Hematopoietic multipotent progenitor cell treated with erythropoietin and hydrocortisone succinate and interleukin-3 and kit ligand, for 8 days (in vitro differentiated cells): ENCODE measurements at regions not wholly inside any gene's neighbourhood (a gene's known extent, or its start where the extent isn't known, plus 50 kb on each side); places are given as distances from the start of the nearest gene placed in this dataset.
A peak's percentile ranks its signal among the peaks of the same experiment; 100 is the strongest.
"Not testable (repeated sequence)": the region's sequence is repeated elsewhere in the genome, so short reads cannot be mapped to it uniquely, and the experiment has no call there.

ENCODE experiments used
- DNase-seq: peaks from one replicate; pipeline ENCODE4 v3.0.0-alpha.2; 2015

DNA sequence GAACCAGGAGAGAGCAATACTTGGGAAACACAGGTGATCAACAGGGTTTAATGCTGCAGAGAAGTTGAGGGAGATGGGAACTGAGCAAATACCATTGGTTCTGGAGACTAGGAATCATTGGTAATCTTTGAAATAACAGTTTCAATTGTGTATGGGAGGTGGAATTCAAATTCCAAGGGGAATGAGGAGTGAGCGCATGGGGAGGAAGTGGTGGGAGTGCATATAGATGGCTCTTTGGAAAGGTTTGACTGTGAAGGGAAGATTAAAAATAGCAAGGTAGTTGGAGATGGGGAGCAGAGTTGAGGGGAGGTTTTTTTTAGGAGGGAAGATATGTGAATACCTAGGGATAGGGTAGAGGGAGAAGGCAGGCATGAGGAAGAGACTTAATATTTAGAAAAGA is 51.1 kb upstream of the ROPN1 start:
- DNase-seq, result no peak

DNA sequence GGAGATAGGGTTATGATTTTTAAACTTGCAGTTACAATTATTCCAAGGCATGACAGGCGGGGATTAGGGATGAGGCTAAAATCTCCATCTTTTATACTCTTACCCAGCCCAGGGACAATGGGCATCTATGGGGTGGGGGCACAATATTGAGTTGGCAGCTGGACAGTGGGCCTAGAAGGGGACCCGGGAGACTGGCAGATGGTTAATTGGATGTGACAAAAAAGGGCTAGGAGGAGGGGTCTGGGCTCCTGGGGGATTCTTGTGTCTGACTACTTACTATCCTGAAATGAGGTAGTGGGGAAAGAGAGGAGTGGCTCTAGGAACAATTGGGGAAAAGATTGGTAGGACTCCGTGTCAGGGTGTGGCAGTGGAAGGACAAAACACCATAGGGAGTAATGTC is 53.0 kb upstream of the ROPN1 start:
- no peak for DNase-seq

DNA sequence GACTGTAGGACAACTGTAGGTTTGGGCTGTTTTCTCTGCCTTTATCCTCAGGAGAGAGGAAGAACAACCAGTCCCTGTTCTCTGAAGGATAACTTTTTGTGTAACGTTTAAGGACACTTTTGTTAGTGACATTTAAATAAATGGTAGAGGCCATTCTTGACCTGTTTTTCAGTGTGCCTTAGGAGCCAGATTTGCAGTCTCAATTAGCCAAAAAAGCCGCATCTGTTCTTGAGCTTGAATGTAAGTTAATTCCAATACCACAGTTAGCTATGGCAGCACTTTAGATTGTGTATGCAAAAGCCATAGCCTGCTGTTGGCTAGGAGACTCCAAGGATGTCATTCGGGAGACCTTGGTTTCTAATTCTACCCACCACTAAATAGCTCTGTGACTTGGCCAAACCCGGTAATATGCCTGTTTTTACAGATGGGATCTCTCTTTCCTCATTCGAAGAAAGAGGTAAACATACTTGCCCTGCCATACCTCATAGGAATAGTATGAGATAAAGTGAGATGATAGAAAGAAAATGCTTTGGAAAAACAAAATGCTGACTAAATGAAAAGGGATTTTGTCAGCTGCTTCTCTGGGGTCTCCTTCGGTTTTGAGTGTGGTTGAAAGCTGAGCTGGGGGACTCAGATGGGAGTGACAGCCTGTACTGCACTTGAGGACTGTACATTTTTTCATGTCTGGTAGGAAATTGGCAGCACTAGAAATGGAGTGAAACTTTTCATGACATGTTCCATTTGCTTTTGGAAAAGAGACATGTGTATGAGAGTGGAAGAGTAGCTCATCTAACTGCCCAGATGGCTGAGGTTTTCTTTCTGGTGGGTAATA is 57.3 kb upstream of the ROPN1 start:
- no peak for DNase-seq

DNA sequence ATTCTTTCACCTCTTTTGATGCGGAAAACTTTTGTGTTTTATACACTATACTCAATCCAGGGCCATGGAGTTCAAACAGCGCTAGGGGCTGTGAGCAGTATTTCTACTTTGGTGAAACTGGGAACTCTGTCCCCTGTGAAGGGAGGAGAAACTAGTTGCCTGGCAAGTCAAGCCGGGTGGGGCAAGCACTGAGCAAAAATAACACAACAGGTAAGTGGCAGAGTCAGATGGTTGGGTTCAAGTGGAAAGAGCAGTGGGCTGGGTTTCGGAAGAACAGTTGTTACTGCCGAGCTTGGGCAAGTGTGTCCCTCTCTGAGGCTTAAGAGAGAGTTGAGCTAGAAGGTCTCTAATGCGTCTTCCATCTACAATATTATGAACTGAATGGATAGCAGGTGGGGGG is 59.7 kb upstream of the ROPN1 start:
- no peak for DNase-seq

DNA sequence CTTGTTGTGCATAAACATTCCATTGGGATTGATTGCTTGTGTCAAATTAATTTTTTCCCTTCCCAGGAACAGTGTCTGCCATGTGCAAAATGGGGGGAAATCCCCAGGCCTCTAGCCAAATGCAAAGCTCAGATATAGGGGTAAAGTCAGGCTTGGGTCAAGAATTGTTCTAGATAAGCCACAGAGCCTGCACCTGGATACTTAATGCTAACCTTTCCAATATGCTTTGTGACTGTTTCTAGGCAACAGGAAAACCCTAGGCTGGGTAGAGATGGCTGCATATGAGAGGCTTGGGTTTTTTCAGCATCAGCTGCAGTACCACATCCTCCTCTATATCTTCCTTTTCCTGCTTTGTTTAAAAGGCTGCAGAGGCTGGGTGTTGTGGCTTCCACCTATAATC is 61.9 kb upstream of the ROPN1 start:
- no peak for DNase-seq

DNA sequence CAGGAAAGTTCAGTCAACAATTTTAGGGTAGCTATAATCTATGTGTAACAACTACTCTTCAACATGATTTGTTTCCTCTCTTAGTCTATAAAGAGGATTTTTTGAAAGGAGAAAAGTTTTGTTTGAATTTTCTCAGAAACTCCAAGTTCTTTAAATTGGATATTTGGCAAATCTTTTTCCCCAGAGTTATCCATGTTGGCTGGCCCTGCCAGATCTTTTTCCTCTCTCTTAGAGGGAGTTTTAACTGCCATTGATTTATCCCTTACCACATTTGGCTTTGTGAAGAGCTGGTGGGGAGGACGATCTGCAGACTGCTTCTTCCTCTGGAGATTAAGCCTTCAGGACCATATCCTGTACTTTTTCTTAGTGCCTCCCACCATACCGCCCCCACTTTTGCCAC is 64.9 kb upstream of the ROPN1 start:
- DNase-seq, result no peak

DNA sequence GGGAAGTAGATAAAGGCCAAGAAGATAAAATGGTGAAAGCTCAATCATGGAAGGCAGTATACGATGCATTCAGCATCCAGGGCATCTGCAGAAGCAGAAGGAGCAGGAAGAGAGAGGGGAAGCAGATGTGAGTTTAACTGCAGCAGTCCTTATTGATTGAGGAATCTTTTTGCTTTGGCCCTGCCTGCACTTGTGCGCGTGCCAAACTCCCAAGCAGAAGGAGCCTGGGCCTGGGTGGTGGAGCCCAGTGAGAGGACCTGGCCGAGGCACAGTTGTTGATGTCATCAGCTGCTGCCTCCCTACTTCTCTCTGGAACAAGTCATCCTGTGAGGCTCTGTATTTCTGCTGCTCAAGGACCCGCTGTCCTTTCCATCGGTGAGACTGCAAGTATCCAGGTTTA is 65.5 kb upstream of the ROPN1 start:
- DNase-seq, result no peak

DNA sequence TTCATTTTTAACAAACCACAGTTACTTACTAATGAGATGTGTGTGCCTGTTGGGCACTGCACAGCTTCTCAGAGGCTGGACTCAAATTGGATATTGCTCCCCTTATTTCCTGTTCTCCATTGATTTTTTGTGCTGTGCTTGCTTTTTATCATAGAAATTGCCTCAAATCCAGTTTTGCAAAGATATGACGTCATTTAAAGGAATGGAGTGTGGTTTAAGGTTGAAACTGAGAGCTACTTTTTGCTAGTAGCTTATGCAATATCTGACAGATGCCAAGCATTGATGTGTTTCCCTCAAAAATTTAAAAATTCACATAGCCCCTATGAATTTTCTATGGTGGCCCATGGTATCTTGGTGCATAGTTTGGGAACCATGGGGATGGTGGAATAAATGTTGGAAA is 67.7 kb upstream of the ROPN1 start:
- DNase-seq, result no peak

DNA sequence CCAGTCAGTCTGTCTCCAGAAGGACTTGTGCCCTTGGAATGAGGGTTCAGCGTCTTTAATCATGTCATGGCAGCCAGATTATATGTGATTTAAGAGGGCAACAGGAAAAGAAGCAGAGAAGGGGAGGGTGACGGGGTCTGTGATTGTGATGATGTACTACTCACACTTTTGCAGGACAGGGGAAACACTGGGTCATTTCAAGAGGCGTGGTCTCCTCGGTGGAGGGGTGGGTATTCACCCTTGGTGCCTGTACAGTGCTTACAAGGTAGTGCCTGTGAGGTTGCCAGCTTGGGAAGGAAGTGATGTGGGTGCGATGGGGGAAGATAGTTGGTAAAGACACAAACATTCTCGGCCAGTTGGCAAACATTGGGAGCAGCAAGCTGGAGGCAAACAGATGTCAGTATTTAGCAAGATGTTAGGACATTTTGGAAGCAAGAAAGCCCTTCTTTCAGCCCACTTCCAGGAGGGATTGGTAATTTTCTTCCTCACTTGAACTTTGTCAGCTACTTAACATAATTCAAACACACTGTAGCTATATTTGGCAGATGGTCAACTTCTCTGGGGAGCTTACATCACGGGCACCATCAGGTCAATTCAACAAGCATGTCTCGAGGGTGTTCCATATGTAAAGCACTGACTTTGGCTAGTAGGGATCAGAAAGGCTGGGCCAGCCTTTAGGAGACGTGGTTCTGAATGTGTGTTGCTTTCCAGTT is 71.4 kb upstream of the ROPN1 start:
- DNase-seq, result no peak

DNA sequence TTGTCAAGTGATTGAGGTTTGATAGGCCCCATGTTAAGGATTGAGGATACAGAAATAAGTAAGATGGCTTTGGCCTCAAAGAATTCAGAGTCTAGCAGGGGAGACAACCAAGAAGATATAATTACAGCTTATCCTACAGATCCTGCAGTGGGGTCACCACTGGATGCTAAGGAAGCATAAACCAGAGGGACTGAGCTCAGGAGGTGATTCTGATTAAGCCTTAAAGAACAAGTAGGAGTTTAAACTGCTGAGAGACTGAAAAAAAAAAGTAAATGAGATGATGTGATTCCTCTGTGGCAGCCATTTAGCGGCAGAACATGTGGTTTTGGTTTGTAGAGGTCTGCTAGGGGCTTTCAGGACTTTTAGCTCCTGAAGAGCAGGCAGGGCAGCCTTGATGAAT is 72.1 kb upstream of the ROPN1 start:
- DNase-seq, result no peak

DNA sequence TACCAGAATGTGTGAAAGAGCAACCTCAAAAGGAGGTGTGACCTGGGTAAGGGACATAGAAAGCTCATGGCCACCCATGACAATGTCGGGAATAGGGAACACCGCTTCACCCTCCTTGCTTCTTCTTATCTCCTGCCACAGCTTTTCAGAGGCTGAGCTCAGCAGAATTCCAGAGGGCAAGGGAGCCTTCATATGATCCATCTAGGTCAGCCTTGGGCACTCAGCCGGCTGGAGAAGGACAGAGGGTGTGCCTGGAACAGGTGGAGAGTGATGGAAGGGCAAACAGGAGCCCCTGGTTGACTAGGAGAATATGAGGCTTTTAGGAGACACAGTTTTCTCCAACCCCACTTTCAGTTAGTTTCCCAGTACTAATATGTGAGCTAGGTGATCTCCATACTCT is 74.6 kb upstream of the ROPN1 start:
- not testable (repeated sequence) for DNase-seq

DNA sequence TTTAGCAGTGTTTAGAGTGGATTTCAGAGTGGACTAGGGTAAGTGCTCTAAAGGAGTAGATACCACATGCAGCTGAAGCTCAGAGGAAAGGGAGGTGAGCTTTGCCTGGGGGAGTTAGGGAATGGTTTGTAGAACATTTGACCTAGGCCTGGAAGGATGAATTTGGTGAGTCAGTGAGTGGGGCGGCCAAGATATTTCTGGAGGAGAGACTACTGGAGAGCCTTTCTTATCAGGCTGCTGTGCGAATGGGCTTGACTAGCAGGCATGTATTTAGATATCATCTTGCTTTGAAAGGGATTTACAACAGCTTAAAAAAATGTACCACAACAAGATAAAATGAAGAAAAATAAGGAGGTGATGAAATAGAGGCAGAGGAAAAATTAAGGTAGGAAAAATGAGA is 77.8 kb upstream of the ROPN1 start:
- DNase-seq, result not testable (repeated sequence)

DNA sequence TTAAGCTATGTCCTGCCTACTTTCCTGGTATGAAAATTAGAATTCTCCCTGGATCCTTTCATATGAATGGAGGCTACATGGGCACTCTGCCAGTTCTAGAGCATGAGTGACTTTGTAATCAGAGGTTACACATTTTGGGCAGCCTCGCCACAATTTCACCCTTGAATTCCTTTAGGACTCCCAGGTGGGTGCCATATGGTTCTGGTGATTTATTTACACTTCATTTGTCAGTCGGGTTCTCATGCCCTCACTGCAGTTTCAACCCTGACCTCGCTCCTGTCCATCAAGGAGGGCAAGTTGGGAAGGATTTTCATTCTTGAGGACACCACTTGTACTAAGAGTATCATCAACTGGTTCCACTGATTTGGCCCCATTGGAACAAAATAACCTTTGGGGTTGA is 83.2 kb upstream of the ROPN1 start:
- not testable (repeated sequence) for DNase-seq

DNA sequence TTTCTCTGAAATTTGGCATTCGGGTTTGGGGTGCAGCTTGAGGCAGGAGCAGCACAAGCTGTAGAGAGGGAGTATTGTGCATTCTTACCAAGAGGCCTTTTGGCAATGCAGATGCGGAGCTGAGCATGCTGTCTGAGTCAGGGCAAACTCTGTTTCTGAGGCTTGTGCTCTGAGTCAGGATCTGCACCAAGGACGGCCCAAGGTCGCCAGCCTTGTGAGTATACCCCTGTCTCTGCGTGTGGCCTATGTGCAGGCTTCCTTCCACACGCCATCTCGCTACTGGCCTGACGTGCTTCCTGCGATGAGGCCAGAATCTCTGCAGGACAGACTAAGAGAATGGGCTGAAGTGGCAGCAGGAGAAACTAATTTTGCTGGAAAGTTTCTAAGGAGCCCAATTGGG is 83.8 kb upstream of the ROPN1 start:
- no peak for DNase-seq

DNA sequence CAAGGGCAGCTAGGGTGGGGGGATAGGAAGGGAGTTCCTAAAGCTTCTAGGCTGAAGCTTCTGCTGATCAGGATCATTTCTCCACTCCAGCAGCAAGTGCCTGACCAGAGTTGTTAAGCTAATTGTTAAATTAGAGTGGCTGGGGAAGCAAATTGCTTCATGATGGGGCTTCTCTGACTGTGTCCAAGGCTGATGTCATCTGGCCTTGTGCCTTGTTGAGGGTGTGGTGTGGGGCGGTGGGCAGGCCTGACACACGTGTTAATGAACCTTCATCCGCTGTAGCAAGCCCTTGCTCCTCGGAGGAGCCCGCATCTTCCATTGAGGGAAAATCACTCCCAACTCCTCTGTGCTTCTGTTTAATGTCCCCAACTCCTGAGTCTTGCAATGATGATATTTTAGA is 84.3 kb upstream of the ROPN1 start:
- DNase-seq, result no peak

DNA sequence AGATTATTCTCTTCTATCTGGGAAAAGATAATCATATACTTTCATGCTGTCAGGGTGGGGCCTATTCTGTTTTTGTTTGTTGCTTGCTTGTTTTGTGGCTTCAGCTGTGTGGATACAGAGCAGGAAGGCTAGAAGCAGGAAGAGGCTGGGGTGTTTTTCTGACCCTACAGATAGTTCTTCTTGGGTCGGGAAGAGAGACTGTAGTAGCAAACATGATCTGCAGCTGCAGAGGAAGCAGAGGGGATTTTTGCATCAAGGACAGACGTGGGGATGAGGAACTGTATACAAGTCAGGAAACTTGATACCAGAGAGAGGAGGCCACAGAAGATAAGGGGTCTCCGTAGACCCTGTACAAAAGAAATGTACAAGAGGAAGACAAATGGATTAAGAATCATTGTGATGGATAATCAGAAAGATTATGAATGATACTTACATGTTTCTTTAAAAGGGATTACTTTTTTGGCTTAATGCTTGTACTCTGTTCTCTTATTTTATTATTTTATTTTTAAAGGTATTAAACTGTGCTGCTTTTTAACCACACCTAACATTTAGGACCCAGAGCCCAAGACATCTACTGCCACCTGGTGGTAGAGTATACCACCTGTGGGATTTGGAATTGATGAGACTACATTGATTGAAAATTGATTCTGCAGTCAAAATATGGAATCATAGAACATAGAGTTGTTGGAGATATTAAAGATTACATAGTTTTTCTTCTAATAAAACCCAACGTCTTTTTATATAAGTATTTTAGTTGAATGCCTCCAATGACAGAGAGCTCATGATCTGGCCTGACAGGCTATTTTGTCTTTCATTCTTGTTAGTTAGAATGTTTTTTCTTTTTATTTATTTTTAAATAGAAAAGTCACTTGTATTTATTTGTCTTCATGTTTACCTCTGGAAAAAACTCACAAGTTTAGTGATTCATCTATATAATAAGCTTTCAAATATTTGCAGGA is 87.3 kb upstream of the ROPN1 start:
- peak; percentile 56 for DNase-seq

DNA sequence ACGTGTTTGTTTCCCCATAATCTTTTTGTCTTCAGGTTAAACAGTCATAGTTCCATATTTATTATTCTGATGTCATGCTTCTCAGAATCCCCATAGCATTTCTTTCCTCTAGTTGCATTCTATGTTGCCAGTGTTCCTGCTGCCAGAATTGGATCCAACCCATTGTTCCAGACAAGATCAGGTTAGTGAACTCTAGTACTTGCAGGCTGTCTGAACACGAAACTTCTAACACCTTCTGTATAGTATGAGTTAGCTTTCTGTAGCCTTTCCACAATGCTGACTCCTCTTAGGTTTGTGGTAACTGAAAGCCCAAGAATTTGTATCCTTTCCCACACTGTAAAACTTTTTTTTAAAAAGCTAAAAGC is 88.0 kb upstream of the ROPN1 start:
- DNase-seq, result no peak

DNA sequence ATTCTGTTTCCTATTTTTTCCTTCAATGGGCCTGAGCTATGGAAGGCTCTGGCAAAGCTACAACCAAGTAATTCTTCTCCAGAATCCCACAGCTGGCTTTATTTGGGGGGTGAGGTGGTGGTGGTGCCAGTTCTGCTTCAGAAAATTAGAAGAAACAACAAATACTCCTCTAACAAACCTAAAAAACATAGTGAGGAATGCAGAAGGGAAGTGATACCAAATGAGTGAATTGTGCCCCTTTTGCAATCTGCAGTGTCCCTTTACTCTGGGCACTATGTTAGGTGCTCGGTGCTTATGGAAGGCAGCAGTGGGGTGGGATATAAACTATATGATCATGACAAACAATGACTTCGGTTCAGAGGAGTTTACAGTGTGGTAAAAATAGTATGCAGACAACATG is 90.4 kb upstream of the ROPN1 start:
- no peak for DNase-seq

DNA sequence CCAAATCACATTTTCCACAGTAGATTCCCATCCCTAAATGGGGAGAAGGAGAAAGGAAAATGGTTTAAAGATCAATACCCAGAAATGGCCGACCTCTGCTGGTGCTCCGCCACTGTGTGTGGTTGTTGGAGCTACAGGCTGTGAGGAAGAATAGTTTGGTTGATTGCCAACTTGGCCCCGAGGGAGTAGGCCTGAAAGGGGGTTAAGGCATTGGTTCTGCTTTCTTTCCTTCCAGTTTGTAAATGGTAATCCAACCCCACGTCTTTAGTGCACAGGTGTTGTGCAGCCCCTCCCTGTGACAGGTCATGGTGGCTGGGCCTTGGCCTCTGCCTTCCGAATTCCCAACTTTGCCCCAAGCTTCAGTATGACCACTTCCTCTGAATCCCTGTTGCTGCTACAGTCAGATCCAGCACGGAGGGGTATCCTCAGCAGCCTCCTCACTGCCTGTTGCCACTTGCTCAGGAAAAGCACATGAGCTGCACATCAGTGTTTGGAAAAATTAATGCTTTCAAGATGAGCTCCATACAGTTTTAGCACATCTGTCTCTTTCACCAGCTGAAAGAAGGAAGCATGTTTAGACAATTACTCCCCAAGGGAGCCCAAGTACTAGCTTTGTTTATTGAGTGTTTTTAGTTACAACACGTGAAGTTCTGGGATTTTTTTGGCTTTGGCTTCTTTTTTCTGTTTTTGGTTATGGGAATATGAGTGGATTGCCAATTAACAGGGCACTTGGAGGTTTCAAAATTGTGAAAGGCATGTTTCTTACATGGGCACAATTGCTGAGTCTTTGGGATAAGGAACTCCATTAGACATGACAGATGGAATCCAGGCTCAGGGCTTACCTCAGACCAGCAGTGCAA is 92.3 kb upstream of the ROPN1 start:
- DNase-seq, result no peak

DNA sequence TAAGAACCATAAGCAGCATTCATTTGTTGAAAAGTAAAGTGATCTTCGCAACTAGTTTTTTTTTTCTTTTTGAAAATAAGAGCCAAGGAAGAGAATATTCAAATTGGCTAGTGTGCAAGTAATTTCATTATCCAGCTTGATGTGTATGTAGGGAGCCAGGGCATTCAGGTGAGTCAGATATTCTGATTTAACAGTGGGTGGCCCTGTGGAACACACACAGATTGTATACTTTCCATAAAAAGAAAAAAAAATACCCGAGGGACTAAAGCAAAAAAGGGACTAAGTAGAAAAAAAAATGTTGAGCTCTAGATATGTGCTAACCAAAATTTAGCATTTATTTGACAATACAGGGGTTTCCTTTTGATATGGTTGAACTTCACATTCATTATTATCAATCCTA is 96.9 kb upstream of the ROPN1 start:
- DNase-seq, result no peak

DNA sequence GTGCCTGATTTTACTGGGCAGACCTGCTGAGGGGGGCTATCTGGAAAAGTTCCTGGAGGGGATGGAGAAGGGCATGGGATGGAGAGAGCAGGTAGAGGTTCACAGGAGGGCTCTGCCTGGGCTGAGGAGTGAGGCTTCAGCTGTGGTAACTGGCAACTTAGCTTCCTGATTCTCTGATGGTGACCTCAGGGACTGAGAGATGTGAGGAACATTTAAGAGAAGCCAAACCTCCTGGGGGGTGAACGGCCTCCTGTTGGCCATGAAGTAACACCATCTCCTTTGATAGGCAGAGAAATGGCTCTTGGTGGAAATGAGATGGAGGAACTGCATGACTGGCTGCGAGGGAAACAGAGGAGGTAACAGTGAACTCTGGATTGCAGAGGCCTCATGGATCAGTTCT is 97.3 kb upstream of the ROPN1 start:
- DNase-seq, result no peak

DNA sequence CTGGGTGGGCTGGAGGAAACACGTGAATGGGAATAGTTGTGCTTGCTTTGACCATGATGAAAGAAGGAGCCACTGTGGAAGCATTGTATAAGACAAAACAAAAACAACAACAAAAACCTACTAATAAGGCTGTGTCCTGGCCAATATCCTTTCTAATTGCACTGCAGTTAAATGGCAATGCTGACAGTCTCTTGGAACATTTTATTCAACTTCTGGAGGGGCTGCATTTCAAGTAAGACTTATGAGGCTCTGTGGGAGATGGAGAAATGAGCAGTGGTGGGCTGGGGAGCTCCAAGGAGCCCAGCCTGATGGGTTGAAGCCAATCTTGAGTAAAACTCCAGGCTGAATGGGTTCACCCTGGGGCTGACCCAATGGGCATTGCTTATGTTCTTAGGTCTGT is 99.8 kb upstream of the ROPN1 start:
- no peak for DNase-seq

DNA sequence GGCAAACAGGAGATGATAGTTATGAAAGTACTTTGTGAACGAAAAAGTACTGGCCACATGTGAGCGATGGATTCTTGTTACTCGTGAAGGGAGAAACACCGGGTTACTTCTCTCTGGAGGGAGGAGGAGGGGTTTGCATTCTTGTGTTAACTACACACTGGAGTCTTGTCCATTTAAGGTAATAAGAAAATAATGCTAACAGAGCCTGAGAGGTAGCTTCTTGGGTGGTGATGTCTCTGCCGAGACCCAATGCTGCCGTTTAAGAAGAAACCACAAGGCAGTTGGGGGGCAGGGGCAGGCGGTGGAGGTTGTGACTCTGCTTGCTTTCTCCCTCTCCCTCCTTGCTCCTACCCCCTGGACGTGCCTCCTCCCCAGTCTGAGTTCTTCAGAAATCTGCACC is 100.9 kb upstream of the ROPN1 start:
- no peak for DNase-seq
